H1 (cell line): ENCODE measurements at regions not wholly inside any gene's neighbourhood (a gene's known extent, or its start where the extent isn't known, plus 50 kb on each side); places are given as distances from the start of the nearest gene placed in this dataset.

Experiments used
- EZH2 ChIP-seq: fragments of 200-600 bp; sonication (generic); IDR thresholded peaks from 2 replicates; pipeline ENCODE4 v1.7.1; 2012; ENCODE audit warnings: low read depth, mild to moderate bottlenecking, moderate library complexity, low read length, inconsistent platforms; ENCODE audit not compliant: severe bottlenecking
- NANOG ChIP-seq: IDR thresholded peaks from 2 replicates; pipeline ENCODE4 v1.6.1; 2011; ENCODE audit warnings: low read length, low read depth, mild to moderate bottlenecking, inconsistent platforms; ENCODE audit not compliant: insufficient read depth, poor library complexity, severe bottlenecking
- POLR2A ChIP-seq, 2 experiments: IDR thresholded peaks; 1 replicate in 1 of 2; 2 replicates in 1 of 2; pipeline ENCODE4 v1.6.1; 2011; ENCODE audit warnings: low read depth in 2 of 2, low read length in 2 of 2, mild to moderate bottlenecking in 2 of 2; ENCODE audit errors: control extremely low read depth in 1 of 2
- POLR2AphosphoS5 ChIP-seq: IDR thresholded peaks from 2 replicates; pipeline ENCODE4 v1.6.1; 2011; ENCODE audit warnings: low read depth, low read length
- RNF2 ChIP-seq: fragments of 200-900, 300-1000 bp; sonication (generic); IDR thresholded peaks from 2 replicates; pipeline ENCODE4 v1.7.1; 2016; ENCODE audit warnings: borderline replicate concordance, low read depth, mild to moderate bottlenecking, antibody characterized with exemption, low read length; ENCODE audit not compliant: poor library complexity, severe bottlenecking; ENCODE audit errors: missing control alignments
- SP4 ChIP-seq: IDR thresholded peaks from 2 replicates; pipeline ENCODE4 v1.6.1; 2012; ENCODE audit warnings: low read length, inconsistent platforms
- SRF ChIP-seq: IDR thresholded peaks from 2 replicates; pipeline ENCODE4 v1.6.1; 2011; ENCODE audit warnings: mild to moderate bottlenecking, low read depth, low read length, moderate library complexity
- TAF1 ChIP-seq: IDR thresholded peaks from 2 replicates; pipeline ENCODE4 v1.6.1; 2011; ENCODE audit warnings: mild to moderate bottlenecking, low read depth, low read length
- TBP ChIP-seq: IDR thresholded peaks from 2 replicates; pipeline ENCODE4 v1.6.1; 2011; ENCODE audit warnings: low read depth, low read length, improper control_type of control experiment
- TCF12 ChIP-seq: IDR thresholded peaks from 2 replicates; pipeline ENCODE4 v1.6.1; 2011; ENCODE audit warnings: low read depth, mild to moderate bottlenecking, low read length
- TF ChIP-seq, protein P1 (sequence below), 3 experiments: IDR thresholded peaks; 1 replicate in 2 of 3; 2 replicates in 1 of 3; pipeline versions ENCODE4 v1.5.1 to v1.6.1; 2011; ENCODE audit warnings: low read length in 3 of 3, mild to moderate bottlenecking in 3 of 3, inconsistent platforms in 2 of 3, low read depth in 1 of 3, moderate library complexity in 1 of 3; ENCODE audit not compliant: insufficient read depth in 1 of 3; ENCODE audit errors: control extremely low read depth in 1 of 3
- TF ChIP-seq, protein P2 (sequence below): IDR thresholded peaks from 2 replicates; pipeline ENCODE4 v1.6.1; 2011; ENCODE audit warnings: low read length, improper control_type of control experiment

DNA sequence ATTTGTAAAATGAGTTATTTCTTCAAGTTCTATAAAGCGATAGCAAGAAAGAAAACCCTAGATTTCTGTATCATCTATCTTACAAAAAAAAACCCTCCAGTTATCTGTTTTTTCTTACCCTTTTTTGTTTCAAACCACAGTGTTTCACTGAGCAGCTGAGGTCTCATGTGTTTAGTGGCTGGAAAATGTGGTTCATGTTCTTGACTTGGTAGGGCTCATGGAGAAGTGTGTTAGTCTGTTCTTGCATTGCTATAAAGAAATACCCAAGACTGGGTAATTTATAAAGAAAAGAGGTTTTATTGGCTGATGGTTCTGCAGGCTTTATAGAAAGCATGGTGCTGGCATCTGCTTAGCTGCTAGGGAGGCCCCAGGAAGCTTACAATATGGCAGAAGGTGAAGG is 147.3 kb upstream of the NABP1 start:
- TF ChIP-seq, protein P1, sequence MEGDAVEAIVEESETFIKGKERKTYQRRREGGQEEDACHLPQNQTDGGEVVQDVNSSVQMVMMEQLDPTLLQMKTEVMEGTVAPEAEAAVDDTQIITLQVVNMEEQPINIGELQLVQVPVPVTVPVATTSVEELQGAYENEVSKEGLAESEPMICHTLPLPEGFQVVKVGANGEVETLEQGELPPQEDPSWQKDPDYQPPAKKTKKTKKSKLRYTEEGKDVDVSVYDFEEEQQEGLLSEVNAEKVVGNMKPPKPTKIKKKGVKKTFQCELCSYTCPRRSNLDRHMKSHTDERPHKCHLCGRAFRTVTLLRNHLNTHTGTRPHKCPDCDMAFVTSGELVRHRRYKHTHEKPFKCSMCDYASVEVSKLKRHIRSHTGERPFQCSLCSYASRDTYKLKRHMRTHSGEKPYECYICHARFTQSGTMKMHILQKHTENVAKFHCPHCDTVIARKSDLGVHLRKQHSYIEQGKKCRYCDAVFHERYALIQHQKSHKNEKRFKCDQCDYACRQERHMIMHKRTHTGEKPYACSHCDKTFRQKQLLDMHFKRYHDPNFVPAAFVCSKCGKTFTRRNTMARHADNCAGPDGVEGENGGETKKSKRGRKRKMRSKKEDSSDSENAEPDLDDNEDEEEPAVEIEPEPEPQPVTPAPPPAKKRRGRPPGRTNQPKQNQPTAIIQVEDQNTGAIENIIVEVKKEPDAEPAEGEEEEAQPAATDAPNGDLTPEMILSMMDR (IDR thresholded peaks at IDR 0.05; ENCODE audit: control extremely low read depth in 1 of 3, insufficient read depth in 1 of 3, low read depth in 1 of 3, low read length in 3 of 3), result no peak
- no peak for TF ChIP-seq SP4
- no peak for TF ChIP-seq TBP
- TF ChIP-seq POLR2AphosphoS5, result no peak
- TF ChIP-seq TAF1, result no peak
- TF ChIP-seq RNF2, result no peak
- TF ChIP-seq NANOG, result no peak
- no peak for TF ChIP-seq TCF12
- no peak for TF ChIP-seq EZH2
- TF ChIP-seq, protein P2, sequence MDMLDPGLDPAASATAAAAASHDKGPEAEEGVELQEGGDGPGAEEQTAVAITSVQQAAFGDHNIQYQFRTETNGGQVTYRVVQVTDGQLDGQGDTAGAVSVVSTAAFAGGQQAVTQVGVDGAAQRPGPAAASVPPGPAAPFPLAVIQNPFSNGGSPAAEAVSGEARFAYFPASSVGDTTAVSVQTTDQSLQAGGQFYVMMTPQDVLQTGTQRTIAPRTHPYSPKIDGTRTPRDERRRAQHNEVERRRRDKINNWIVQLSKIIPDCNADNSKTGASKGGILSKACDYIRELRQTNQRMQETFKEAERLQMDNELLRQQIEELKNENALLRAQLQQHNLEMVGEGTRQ, result no peak
- no peak for TF ChIP-seq POLR2A (IDR thresholded peaks at IDR 0.05; ENCODE audit: control extremely low read depth in 1 of 2, low read depth in 2 of 2, low read length in 2 of 2)
- TF ChIP-seq SRF, result no peak
